Stomach (tissue), 8 donors: ENCODE measurements at regions not wholly inside any gene's neighbourhood (a gene's known extent, or its start where the extent isn't known, plus 50 kb on each side); places are given as distances from the start of the nearest gene placed in this dataset.

Source experiments
- DNase-seq, 2 donors: peaks; one replicate each; pipeline versions ENCODE4 v3.0.0 to v3.0.0-alpha.2; 2013 to 2019
- H3K27ac ChIP-seq, 5 donors: fragments of 200-600 bp in 4 of 5; sonication (generic) in 4 of 5; one replicate each; pipeline ENCODE4 v1.5.1; 2013 to 2019; ENCODE audit warnings: mild to moderate bottlenecking in 1 of 5, moderate library complexity in 1 of 5
- H3K27me3 ChIP-seq, 3 donors: fragments of 200-600 bp; sonication (generic); one replicate each; pipeline ENCODE4 v1.5.1; 2017 to 2019; ENCODE audit warnings: mixed run types in 1 of 3
- H3K36me3 ChIP-seq, 4 donors: fragments of 200-600 bp; sonication (generic); 1 replicate in 3 of 4; 2 replicates in 1 of 4; pipeline ENCODE4 v1.5.1; 2016 to 2019
- H3K4me1 ChIP-seq, 4 donors: fragments of 200-600 bp; sonication (generic); one replicate each; pipeline ENCODE4 v1.5.1; 2016 to 2019
- H3K4me3 ChIP-seq, 4 donors: fragments of 200-600 bp; sonication (generic) in 3 of 4; one replicate each; pipeline ENCODE4 v1.5.1; 2016 to 2019; ENCODE audit warnings: mild to moderate bottlenecking in 1 of 4
- H3K9me3 ChIP-seq, 4 donors: fragments of 200-600 bp; sonication (generic); one replicate each; pipeline ENCODE4 v1.5.1; 2016 to 2019
- CTCF ChIP-seq, 7 experiments: fragments of 450-650 bp in 4 of 7; fragments of 200-600 bp in 3 of 7; sonication (generic) in 3 of 7; IDR thresholded peaks; one replicate each; pipeline ENCODE4 v1.5.1; 2016 to 2019; ENCODE audit warnings: antibody characterized with exemption in 7 of 7, control low read depth in 2 of 7, mild to moderate bottlenecking in 1 of 7
- EP300 ChIP-seq: sonication (generic); formaldehyde crosslinking; IDR thresholded peaks from one replicate; pipeline ENCODE4 v1.6.1; 2017; ENCODE audit warnings: antibody characterized with exemption
- POLR2A ChIP-seq, 4 donors: fragments of 450-650 bp; IDR thresholded peaks; one replicate each; pipeline ENCODE4 v1.6.1; 2016; ENCODE audit warnings: antibody characterized with exemption in 4 of 4, control low read depth in 2 of 4, mild to moderate bottlenecking in 1 of 4, moderate library complexity in 1 of 4
- POLR2AphosphoS5 ChIP-seq, 3 donors: sonication (generic); formaldehyde crosslinking; IDR thresholded peaks; one replicate each; pipeline ENCODE4 v1.6.1; 2016; ENCODE audit warnings: antibody characterized with exemption in 3 of 3
- WGBS, 5 donors: extraction: QIAGEN DNeasy Blood & Tissue Kit in 3 of 5; methylation state at CpG; one replicate each; pipeline versions ENCODE4 v1.1.5 to v1.1.7; 2013 to 2018; 5-methylcytosine and 5-hydroxymethylcytosine counted together
- intact Hi-C: fragments of 100-400 bp; cut with DNase I; formaldehyde crosslinking; loops from one replicate; pipeline ENCODE4 v1.15.1; 2023; ENCODE audit warnings: low total_unique reads
- donor health status: healthy with polysubstance abuse.
- donor health status: Bipolar disorder and iron deficiency.
- donor health status: healthy.

- intact Hi-C loops, result no loop called here
- Histone ChIP-seq H3K9me3 (no peaks in the 10 kb centered on the region), H3K4me3 (no peak overlapping the region), H3K36me3 (no peaks in the 10 kb centered on the region), H3K4me1 (no peaks in the 10 kb centered on the region), H3K27ac (no peak overlapping the region), H3K27me3 (no peaks in the 10 kb centered on the region)
- peak in 1 of 2 donors; percentile 28 for DNase-seq
- no peak for TF ChIP-seq POLR2AphosphoS5 (IDR thresholded peaks at IDR 0.05)
- TF ChIP-seq POLR2A (IDR thresholded peaks at IDR 0.05), result no peak
- TF ChIP-seq EP300, result no peak
- TF ChIP-seq CTCF (IDR thresholded peaks at IDR 0.05), result no peak
- WGBS, 5 donors, result 53 to 77% (median 67%) methylated on average over 8 of the region's 8 CpGs
Observed at GRCh38 chrX:109914114-109914849, 88.6 kb upstream of the TMEM164 start.

GRCh38 chrX:109918753-109919152 lies 84.2 kb upstream of the TMEM164 start:
- TF ChIP-seq CTCF (IDR thresholded peaks at IDR 0.05), result no peak
- TF ChIP-seq EP300, result no peak
- TF ChIP-seq POLR2AphosphoS5 (IDR thresholded peaks at IDR 0.05), result no peak
- no peak for TF ChIP-seq POLR2A (IDR thresholded peaks at IDR 0.05)
- intact Hi-C loops, result no loop called here
- Histone ChIP-seq H3K9me3 (no peaks in the 10 kb centered on the region), H3K27ac (no peak overlapping the region), H3K4me3 (no peak overlapping the region), H3K36me3 (no peaks in the 10 kb centered on the region), H3K4me1 (no peaks in the 10 kb centered on the region), H3K27me3 (peaks cover 0 to 4% (median 0%) of the 10 kb centered on the region in 3 donors)
- DNase-seq, result peak in 1 of 2 donors; percentile 20
- 10 to 41% (median 19%) methylated on average over 1 of the region's 1 CpG for WGBS, 5 donors

- H3K4me1 ChIP-seq, result no peaks in the 10 kb centered on the region
- no peak overlapping the region for H3K27ac ChIP-seq
- H3K4me3 ChIP-seq, result no peak overlapping the region
- WGBS, 5 donors, result 54 to 90% (median 58%) methylated on average over 2 to 4 of the region's 4 CpGs
- DNase-seq, result peak in 1 of 2 donors; percentile 12
- no peaks in the 10 kb centered on the region for H3K9me3 ChIP-seq
- TF ChIP-seq CTCF (IDR thresholded peaks at IDR 0.05) (no peak), POLR2AphosphoS5 (IDR thresholded peaks at IDR 0.05) (no peak), POLR2A (IDR thresholded peaks at IDR 0.05) (no peak), EP300 (no peak)
- no peaks in the 10 kb centered on the region for H3K36me3 ChIP-seq
- intact Hi-C loops, result loop anchor here (10.0 kb wide), 1 partner anchor 224 kb away; no protein-coding TSS in a partner anchor
- H3K27me3 ChIP-seq, result peaks cover 0 to 4% (median 0%) of the 10 kb centered on the region in 3 donors
Observed at GRCh38 chrX:109920325-109920724, 82.6 kb upstream of the TMEM164 start.

- DNase-seq, result no peak
- Histone ChIP-seq H3K36me3 (no peaks in the 10 kb centered on the region), H3K4me1 (no peaks in the 10 kb centered on the region), H3K27ac (no peak overlapping the region), H3K27me3 (peaks cover 0 to 4% (median 0%) of the 10 kb centered on the region in 3 donors), H3K9me3 (no peaks in the 10 kb centered on the region), H3K4me3 (no peak overlapping the region)
- 61 to 85% (median 68%) methylated on average over 2 of the region's 2 CpGs for WGBS, 5 donors
- intact Hi-C loops, result loop anchor here (10.0 kb wide), 1 partner anchor 224 kb away; no protein-coding TSS in a partner anchor
- no peak for TF ChIP-seq POLR2A (IDR thresholded peaks at IDR 0.05)
- TF ChIP-seq CTCF (IDR thresholded peaks at IDR 0.05), result no peak
- no peak for TF ChIP-seq EP300
- no peak for TF ChIP-seq POLR2AphosphoS5 (IDR thresholded peaks at IDR 0.05)
Observed at GRCh38 chrX:109920868-109921267, 82.0 kb upstream of the TMEM164 start.
